Activated CD4-positive, alpha-beta memory T cell treated with anti-CD3 and anti-CD28 coated beads for 36 hours (primary cell): ENCODE measurements at regions not wholly inside any gene's neighbourhood (a gene's known extent, or its start where the extent isn't known, plus 50 kb on each side); places are given as distances from the start of the nearest gene placed in this dataset.

Experiments used
- CTCF ChIA-PET: fragments of 350-600 bp; sonication (Branson Sonifier 250); formaldehyde crosslinking; loops from one replicate; lab custom pipeline; 2021; ENCODE audit warnings: antibody characterized with exemption, inconsistent platforms; lab: Charles Lee
- POLR2A ChIA-PET: fragments of 350-600 bp; sonication (Branson Sonifier 250); formaldehyde crosslinking; loops from one replicate; lab custom pipeline; 2021; ENCODE audit warnings: antibody characterized with exemption; lab: Charles Lee
- DNase-seq: peaks from one replicate; pipeline ENCODE4 v3.0.0-alpha.2; 2020
- H3K27ac Mint-ChIP-seq: one replicate; pipeline ENCODE4 v1.8.0; 2021; ENCODE audit warnings: mixed read lengths
- H3K27me3 Mint-ChIP-seq: one replicate; pipeline ENCODE4 v1.8.0; 2021; ENCODE audit warnings: mixed read lengths
- H3K36me3 Mint-ChIP-seq: one replicate; pipeline ENCODE4 v1.8.0; 2021; ENCODE audit warnings: mixed read lengths
- H3K4me1 Mint-ChIP-seq: one replicate; pipeline ENCODE4 v1.8.0; 2021; ENCODE audit warnings: low read depth, mixed read lengths
- H3K4me3 Mint-ChIP-seq: one replicate; pipeline ENCODE4 v1.8.0; 2021; ENCODE audit warnings: mild to moderate bottlenecking, mixed read lengths
- H3K9me3 Mint-ChIP-seq: one replicate; pipeline ENCODE4 v1.8.0; 2021; ENCODE audit warnings: mixed read lengths
- intact Hi-C: fragments of 100-400 bp; cut with micrococcal nuclease; formaldehyde crosslinking; loops from one replicate; pipeline ENCODE4 v1.15.1; 2023

DNA sequence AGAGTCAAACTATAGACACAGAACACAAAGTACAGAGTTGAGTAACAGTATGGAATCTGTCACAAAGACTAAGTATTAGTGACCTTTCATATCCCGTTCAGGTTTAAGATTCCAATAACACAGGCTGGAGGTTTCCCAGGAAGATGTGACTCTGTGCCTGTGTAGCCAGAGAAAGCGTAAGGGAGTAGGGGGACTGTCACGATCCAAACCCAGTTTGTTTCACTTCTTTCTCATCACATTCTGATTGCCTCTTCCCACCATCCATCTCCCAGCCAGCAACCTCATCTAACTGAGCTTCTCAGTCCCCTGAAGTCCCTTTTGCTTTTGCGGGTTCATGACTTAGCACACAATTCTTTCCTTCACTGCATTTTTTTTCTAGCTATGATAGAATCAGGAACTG, 76.4 kb upstream of the NPVF start:
- Mint-ChIP-seq H3K36me3 (no peaks in the 10 kb centered on the region), H3K27me3 (peaks cover 17% of the 10 kb centered on the region), H3K4me1 (no peaks in the 10 kb centered on the region), H3K4me3 (no peak overlapping the region), H3K9me3 (no peaks in the 10 kb centered on the region), H3K27ac (no peak overlapping the region)
- ChIA-PET CTCF (no interaction called here), POLR2A (no interaction called here)
- intact Hi-C loops: no loop called here
- DNase-seq: no peak

DNA sequence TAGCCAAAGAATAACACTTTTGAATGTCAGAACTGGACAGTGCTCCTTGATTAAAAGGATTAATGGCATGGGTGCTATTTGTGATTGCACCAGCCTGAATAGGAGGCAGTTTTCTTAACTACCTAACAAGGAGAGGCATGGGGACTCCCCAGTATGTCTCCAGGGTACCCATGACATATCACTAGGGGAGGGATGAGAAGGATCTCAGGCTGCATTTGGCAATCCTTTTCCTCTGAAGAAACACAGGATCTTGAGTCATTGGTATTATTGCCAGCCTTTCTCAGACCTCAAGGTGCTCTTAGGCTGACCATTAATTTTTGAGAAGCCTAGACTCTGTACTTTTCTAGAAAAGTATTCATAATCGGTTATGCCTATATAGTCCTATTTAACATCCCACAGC, 77.5 kb upstream of the NPVF start:
- peaks cover 17% of the 10 kb centered on the region for H3K27me3 Mint-ChIP-seq
- ChIA-PET CTCF (no interaction called here), POLR2A (no interaction called here)
- no peak overlapping the region for H3K4me3 Mint-ChIP-seq
- intact Hi-C loops: no loop called here
- DNase-seq: no peak
- no peak overlapping the region for H3K27ac Mint-ChIP-seq
- H3K4me1 Mint-ChIP-seq: no peaks in the 10 kb centered on the region
- H3K36me3 Mint-ChIP-seq: no peaks in the 10 kb centered on the region
- no peaks in the 10 kb centered on the region for H3K9me3 Mint-ChIP-seq

DNA sequence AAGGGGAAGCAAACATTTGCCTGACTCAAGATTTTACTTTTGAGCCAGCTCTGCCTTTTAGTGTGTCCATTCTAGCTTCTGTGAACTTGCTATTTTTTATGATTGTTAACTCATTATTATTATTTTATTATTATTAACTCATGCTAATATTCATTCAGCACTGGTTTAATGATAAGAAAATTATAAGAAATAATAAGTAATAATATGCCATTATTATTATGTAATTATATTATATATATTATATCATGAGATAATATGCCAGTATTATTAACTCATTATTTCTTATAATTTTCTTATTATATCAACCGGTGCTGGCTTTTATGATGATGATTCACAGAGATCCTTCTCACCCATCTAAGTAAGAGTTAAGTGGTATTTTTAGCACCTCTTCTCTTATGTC, 79.3 kb upstream of the NPVF start:
- intact Hi-C loops: no loop called here
- Mint-ChIP-seq H3K4me3 (no peak overlapping the region), H3K36me3 (no peaks in the 10 kb centered on the region), H3K4me1 (no peaks in the 10 kb centered on the region), H3K27me3 (peaks cover 15% of the 10 kb centered on the region), H3K9me3 (no peaks in the 10 kb centered on the region), H3K27ac (no peak overlapping the region)
- DNase-seq: no peak
- ChIA-PET CTCF (no interaction called here), POLR2A (no interaction called here)

DNA sequence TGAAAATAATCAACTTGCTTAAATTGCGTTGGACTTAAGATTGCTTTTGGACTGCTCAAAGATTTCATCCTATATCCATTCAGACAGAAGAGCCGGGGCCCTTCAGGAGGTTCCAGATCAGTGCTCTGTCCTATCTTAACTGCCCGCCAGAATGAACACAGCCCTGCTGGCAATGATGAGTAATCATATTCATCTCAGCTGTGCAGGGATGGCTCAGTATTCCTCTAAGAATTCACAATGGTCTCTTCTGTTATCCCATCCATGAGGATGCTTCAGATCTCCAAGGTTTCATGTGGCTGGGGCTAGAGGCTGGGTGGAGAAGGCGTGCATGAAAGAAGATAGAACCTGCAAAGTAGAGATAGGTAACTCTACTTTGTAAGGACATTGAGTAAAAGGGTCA, 80.0 kb upstream of the NPVF start:
- Mint-ChIP-seq H3K4me1 (no peaks in the 10 kb centered on the region), H3K9me3 (no peaks in the 10 kb centered on the region), H3K27me3 (peaks cover 12% of the 10 kb centered on the region), H3K4me3 (no peak overlapping the region), H3K27ac (no peak overlapping the region), H3K36me3 (no peaks in the 10 kb centered on the region)
- DNase-seq: no peak
- intact Hi-C loops: no loop called here
- POLR2A ChIA-PET: no interaction called here
- CTCF ChIA-PET: no interaction called here

DNA sequence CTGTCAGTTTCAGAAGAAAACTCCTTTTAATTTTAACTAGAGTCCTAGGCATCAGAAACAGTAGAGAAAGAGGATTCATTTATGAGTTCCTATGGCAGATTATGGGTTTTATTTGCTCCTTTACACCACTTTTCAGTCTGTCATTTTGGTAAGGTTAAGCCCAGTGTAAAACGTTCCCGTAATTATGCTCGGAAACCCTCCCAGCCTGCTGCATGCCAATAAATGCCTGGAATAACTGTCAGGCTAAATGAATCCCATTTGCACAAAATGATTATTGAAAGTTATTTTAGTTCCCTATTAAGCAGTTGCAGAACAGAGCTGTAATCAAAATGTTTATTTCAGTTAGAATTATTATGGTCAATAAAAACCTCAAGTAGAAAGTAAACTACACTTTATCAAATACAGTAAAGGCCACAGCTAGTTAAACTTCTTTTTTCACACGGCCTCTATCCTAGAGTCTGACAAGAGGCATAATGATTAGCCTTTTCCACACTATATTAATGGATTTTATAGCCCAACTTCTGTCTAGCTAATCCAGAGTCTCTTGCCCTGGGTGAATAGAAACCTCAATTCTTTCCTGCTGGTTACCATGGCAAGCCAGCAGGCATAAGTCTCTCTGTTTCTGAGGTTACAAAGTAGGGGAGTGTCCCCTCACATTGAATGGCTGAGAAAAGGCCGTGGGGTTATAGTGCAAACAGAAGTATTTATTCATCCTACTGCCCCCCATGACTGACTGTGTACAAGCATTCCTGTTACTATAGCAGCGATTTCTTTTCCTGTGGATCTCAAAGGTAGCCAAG, 80.8 kb upstream of the NPVF start:
- intact Hi-C loops: no loop called here
- peaks cover 12% of the 10 kb centered on the region for H3K27me3 Mint-ChIP-seq
- ChIA-PET CTCF (interaction anchor here (0.6 kb wide), 1 partner anchor 571 kb away, joined by 3 read pairs; no protein-coding TSS in a partner anchor), POLR2A (no interaction called here)
- H3K36me3 Mint-ChIP-seq: no peaks in the 10 kb centered on the region
- H3K4me1 Mint-ChIP-seq: no peaks in the 10 kb centered on the region
- no peak overlapping the region for H3K4me3 Mint-ChIP-seq
- no peak for DNase-seq
- H3K27ac Mint-ChIP-seq: no peak overlapping the region
- H3K9me3 Mint-ChIP-seq: no peaks in the 10 kb centered on the region

DNA sequence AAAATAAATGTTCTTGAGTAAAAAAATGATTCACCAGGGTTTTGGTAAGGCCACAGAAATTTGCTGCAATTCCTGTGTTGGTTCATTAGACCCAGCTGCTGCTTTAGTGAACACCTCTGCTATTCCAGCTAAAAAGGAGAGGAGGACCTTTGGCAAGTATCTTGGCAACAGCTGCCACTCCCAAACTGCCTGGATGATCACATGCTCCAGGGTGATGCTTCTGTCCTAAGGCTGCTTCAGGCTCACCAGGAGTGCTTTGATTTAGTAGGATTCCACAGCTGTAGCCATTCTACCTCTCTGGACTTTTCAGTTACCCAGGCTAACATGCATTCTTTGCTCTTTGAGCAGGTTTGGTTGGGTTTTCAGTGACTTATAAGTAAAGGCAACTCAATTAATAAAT, 82.6 kb upstream of the NPVF start:
- ChIA-PET CTCF (no interaction called here), POLR2A (interaction anchor here (1.1 kb wide), 1 partner anchor 8 kb away, joined by 3 read pairs; no protein-coding TSS in a partner anchor)
- Mint-ChIP-seq H3K27me3 (peaks cover 7% of the 10 kb centered on the region), H3K4me3 (no peak overlapping the region), H3K9me3 (no peaks in the 10 kb centered on the region), H3K27ac (no peak overlapping the region), H3K36me3 (no peaks in the 10 kb centered on the region), H3K4me1 (no peaks in the 10 kb centered on the region)
- intact Hi-C loops: no loop called here
- DNase-seq: no peak

GRCh38 chr7:25311346-25311745, 83.1 kb upstream of the NPVF start:
- Mint-ChIP-seq H3K9me3 (no peaks in the 10 kb centered on the region), H3K4me3 (no peak overlapping the region), H3K27ac (no peak overlapping the region), H3K36me3 (no peaks in the 10 kb centered on the region), H3K27me3 (peaks cover 7% of the 10 kb centered on the region), H3K4me1 (no peaks in the 10 kb centered on the region)
- CTCF ChIA-PET: no interaction called here
- POLR2A ChIA-PET: no interaction called here
- no peak for DNase-seq
- intact Hi-C loops: no loop called here

- no peak overlapping the region for H3K4me3 Mint-ChIP-seq
- DNase-seq: no peak
- ChIA-PET POLR2A (no interaction called here), CTCF (no interaction called here)
- H3K36me3 Mint-ChIP-seq: no peaks in the 10 kb centered on the region
- intact Hi-C loops: no loop called here
- no peaks in the 10 kb centered on the region for H3K9me3 Mint-ChIP-seq
- peaks cover 1% of the 10 kb centered on the region for H3K27me3 Mint-ChIP-seq
- H3K27ac Mint-ChIP-seq: no peak overlapping the region
- no peaks in the 10 kb centered on the region for H3K4me1 Mint-ChIP-seq
Observed at GRCh38 chr7:25312968-25313367, 84.7 kb upstream of the NPVF start.

- no peak overlapping the region for H3K4me3 Mint-ChIP-seq
- intact Hi-C loops: no loop called here
- no peak for DNase-seq
- CTCF ChIA-PET: no interaction called here
- no peaks in the 10 kb centered on the region for H3K4me1 Mint-ChIP-seq
- POLR2A ChIA-PET: no interaction called here
- H3K27ac Mint-ChIP-seq: no peak overlapping the region
- H3K27me3 Mint-ChIP-seq: no peaks in the 10 kb centered on the region
- H3K36me3 Mint-ChIP-seq: no peaks in the 10 kb centered on the region
- H3K9me3 Mint-ChIP-seq: no peaks in the 10 kb centered on the region
Observed at GRCh38 chr7:25313526-25313925, 85.2 kb upstream of the NPVF start.

DNA sequence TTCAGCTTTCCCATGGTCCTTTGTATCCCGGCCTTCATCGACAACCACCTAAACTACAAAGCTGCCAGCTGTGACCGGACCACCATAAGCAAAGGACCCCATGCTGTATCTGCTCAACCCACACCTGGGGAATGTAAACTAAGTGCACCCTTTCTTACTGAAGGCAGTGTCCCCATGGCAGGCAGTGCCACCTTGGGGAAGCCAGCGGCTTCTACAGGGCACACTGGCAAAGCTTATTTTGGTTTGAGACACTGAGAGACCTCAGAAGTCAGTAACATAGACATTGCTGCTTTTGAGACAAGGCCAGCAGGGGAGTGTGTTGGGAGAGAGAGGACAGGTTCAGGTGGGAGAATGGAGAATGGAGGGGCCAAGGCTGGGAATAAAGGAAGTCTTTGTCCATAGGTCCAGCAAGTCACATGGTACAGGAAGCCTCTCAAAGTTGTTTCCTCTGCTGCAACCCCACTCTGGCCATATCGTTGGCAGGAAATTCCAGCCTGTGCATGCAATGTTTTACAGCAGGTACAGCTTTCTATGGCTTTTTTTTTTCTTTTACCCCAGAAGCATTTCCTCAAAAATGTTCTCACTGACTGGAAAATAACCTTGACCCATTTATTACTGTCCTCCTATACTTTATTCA, 85.9 kb upstream of the NPVF start:
- intact Hi-C loops: no loop called here
- Mint-ChIP-seq H3K27ac (no peak overlapping the region), H3K27me3 (no peaks in the 10 kb centered on the region), H3K4me1 (no peaks in the 10 kb centered on the region), H3K4me3 (no peak overlapping the region), H3K36me3 (no peaks in the 10 kb centered on the region), H3K9me3 (no peaks in the 10 kb centered on the region)
- ChIA-PET POLR2A (no interaction called here), CTCF (no interaction called here)
- no peak for DNase-seq

GRCh38 chr7:25314731-25315267, 86.5 kb upstream of the NPVF start:
- CTCF ChIA-PET: no interaction called here
- H3K27me3 Mint-ChIP-seq: no peaks in the 10 kb centered on the region
- H3K4me1 Mint-ChIP-seq: no peaks in the 10 kb centered on the region
- H3K9me3 Mint-ChIP-seq: no peaks in the 10 kb centered on the region
- no peak for DNase-seq
- POLR2A ChIA-PET: no interaction called here
- intact Hi-C loops: no loop called here
- H3K27ac Mint-ChIP-seq: no peak overlapping the region
- H3K4me3 Mint-ChIP-seq: no peak overlapping the region
- H3K36me3 Mint-ChIP-seq: no peaks in the 10 kb centered on the region

GRCh38 chr7:25316366-25316765, 88.1 kb upstream of the NPVF start:
- ChIA-PET CTCF (no interaction called here), POLR2A (no interaction called here)

DNA sequence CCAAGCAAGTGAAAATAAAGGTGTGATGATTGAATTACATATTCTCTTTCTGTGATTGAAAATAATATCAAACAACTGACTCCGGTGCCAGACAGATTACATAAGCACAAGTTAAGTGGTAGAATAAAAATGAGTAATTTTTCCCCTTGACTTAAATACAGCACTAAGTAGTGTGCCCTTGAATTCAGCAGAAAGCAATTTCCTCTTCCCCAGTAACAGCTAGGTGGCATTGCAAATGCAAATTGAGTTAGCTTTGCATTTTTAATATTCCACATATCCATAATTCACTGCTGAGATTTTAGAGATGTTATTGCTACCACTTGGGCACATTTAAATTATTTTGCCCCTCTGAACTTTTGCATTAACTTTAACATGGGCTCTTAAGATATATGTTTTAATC, 89.8 kb upstream of the NPVF start:
- H3K27me3 Mint-ChIP-seq: no peaks in the 10 kb centered on the region
- no peaks in the 10 kb centered on the region for H3K9me3 Mint-ChIP-seq
- no peak overlapping the region for H3K4me3 Mint-ChIP-seq
- no peak for DNase-seq
- ChIA-PET POLR2A (no interaction called here), CTCF (no interaction called here)
- H3K4me1 Mint-ChIP-seq: no peaks in the 10 kb centered on the region
- H3K36me3 Mint-ChIP-seq: no peaks in the 10 kb centered on the region
- no peak overlapping the region for H3K27ac Mint-ChIP-seq
- intact Hi-C loops: no loop called here

More at GRCh38 chr7:25316366-25316765, 88.1 kb upstream of the NPVF start:
- no peaks in the 10 kb centered on the region for H3K36me3 Mint-ChIP-seq
- H3K4me3 Mint-ChIP-seq: no peak overlapping the region
- H3K27ac Mint-ChIP-seq: no peak overlapping the region
- no peaks in the 10 kb centered on the region for H3K27me3 Mint-ChIP-seq
- no peaks in the 10 kb centered on the region for H3K9me3 Mint-ChIP-seq
- intact Hi-C loops: no loop called here
- no peak for DNase-seq
- no peaks in the 10 kb centered on the region for H3K4me1 Mint-ChIP-seq
